ENCODE measurements at regions not wholly inside any gene's neighbourhood (a gene's known extent, or its start where the extent isn't known, plus 50 kb on each side); places are given as distances from the start of the nearest gene placed in this dataset.
A peak's percentile ranks its signal among the peaks of the same experiment; 100 is the strongest.

DNA sequence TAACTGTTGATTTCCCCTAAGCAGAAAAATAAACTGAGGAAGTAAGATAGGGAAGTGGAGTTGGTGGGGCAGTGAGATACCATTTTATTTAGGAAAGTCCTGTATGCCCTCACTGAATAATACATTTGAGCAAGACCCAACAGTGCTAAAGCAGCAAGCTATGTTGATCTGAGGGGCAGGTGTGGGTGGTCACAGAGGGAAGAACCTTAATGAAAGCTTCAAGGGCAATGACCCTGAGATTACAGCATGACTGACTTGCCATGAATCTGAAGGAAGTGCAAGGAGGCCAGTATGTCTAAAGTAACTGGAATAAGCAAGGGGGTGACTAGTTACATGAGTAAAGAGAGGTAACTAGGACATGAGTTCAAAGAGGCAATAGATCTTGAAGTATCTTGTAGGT, 159.5 kb downstream of the CD47 start:
- H3K27me3 ChIP-seq (ENCODE audit: control insufficient read depth, insufficient read depth, low read length): peaks cover 7% of the 10 kb centered on the region
- no peak overlapping the region for H3K9ac ChIP-seq (ENCODE audit: low read length)
- H3K4me3 ChIP-seq (ENCODE audit: low read length): no peak overlapping the region
- no peaks in the 10 kb centered on the region for H3K9me3 ChIP-seq (ENCODE audit: control insufficient read depth, low read length)
- no peaks in the 10 kb centered on the region for H3K36me3 ChIP-seq (ENCODE audit: control insufficient read depth, insufficient read depth, low read length)
- H3K4me1 ChIP-seq (ENCODE audit: control insufficient read depth, insufficient read depth, low read length): no peaks in the 10 kb centered on the region

DNA sequence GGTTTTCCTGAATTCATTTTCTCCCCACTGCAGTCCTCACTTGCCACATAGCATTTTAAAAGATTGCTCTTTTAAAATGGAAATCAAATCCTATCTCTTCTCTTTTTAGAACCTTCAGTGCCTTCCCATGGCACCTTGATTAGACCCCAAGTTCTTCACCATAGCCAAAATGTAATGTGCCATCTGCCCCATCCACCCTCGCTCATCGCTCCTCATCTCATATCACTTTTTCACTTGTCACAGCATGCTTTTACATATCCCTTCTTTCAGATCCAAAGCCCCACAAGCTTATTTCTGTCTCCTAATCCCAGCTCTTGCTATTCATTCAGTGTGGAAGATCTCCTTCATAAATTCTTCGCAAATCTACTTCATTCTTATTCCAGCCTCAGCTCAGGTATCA, 161.7 kb downstream of the CD47 start:
- Histone ChIP-seq H3K36me3 (ENCODE audit: control insufficient read depth, insufficient read depth, low read length) (no peaks in the 10 kb centered on the region), H3K27me3 (ENCODE audit: control insufficient read depth, insufficient read depth, low read length) (peaks cover 7% of the 10 kb centered on the region), H3K9me3 (ENCODE audit: control insufficient read depth, low read length) (no peaks in the 10 kb centered on the region), H3K4me1 (ENCODE audit: control insufficient read depth, insufficient read depth, low read length) (no peaks in the 10 kb centered on the region), H3K4me3 (ENCODE audit: low read length) (no peak overlapping the region), H3K9ac (ENCODE audit: low read length) (no peak overlapping the region)

DNA sequence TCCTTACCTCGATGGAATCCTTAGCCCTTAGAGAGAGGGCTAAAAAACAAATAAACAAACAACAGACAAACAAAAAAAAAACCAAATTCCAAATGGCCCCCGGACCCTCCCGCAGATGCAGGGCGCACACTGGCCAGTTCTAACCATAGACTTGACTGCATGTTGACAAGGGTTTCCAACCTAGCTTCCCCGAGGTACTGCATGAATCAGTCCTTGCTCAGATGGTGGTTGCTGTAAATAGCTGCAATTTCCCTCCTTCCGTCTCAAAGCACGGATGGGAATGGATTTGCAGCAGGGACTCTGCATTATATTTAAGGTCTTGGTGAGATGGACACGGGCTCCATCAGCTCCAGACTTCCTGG, 162.8 kb downstream of the CD47 start:
- no peaks in the 10 kb centered on the region for H3K9me3 ChIP-seq (ENCODE audit: control insufficient read depth, low read length)
- peak overlapping the region; percentile 68 for H3K9ac ChIP-seq (ENCODE audit: low read length)
- H3K4me3 ChIP-seq (ENCODE audit: low read length): peak overlapping the region; percentile 83
- peaks cover 7% of the 10 kb centered on the region for H3K27me3 ChIP-seq (ENCODE audit: control insufficient read depth, insufficient read depth, low read length)
- no peaks in the 10 kb centered on the region for H3K4me1 ChIP-seq (ENCODE audit: control insufficient read depth, insufficient read depth, low read length)
- no peaks in the 10 kb centered on the region for H3K36me3 ChIP-seq (ENCODE audit: control insufficient read depth, insufficient read depth, low read length)

DNA sequence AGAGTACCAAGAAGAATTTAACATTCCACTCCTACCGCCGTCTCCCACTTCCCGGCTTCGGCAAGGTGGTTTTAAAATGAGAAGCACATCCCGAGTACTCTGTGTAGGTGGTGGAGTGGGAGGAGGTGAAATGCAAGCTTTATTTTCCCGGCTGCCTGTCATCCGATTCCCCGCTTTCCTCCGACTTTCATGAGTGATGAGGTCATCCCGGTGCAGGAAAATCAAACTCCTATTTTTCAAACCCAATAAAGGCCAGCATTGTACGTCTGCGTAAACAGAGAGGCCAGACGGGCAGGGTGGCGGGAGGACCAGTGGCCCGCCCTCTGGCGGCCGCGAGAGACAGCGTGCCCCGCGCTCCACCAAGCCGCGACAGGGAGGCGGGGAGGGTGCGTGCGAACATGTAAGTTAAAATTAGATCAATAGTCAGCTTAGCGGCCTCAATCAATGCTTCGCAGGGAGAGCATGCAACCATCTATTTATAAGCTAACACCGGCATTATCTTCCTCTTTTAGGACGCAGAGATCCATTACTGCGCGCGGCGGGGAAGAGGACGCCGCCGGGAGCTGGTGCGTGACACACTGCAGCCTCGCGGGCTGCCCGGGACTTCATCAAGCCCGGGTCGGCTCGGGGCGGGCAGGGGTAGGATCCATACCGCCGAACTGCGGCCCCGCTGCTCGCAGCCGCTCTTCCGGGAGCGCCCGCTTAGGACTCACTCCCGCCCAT, 163.3 kb downstream of the CD47 start:
- peak overlapping the region; percentile 83 for H3K4me3 ChIP-seq (ENCODE audit: low read length)
- H3K36me3 ChIP-seq (ENCODE audit: control insufficient read depth, insufficient read depth, low read length): no peaks in the 10 kb centered on the region
- peaks cover 7% of the 10 kb centered on the region for H3K27me3 ChIP-seq (ENCODE audit: control insufficient read depth, insufficient read depth, low read length)
- H3K9me3 ChIP-seq (ENCODE audit: control insufficient read depth, low read length): no peaks in the 10 kb centered on the region
- peak overlapping the region; percentile 68 for H3K9ac ChIP-seq (ENCODE audit: low read length)
- no peaks in the 10 kb centered on the region for H3K4me1 ChIP-seq (ENCODE audit: control insufficient read depth, insufficient read depth, low read length)

DNA sequence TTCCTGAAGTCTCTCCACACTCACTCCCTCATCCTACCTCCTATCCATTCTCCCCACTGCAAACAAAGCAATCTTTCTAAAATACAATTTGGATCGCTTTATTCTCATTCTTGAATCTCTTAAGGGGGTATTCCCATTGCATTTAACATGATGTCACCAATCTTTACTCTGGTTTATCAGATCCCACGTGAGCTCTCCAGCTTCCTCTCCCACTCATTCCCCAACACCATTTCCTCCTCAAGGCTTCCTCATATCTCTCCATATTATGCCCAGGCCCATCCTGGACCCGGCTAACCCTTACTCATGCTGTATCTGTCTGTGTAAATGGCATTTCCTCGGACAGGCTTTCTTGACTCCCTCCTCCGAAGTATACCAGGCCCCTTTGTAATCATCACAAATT, 165.0 kb downstream of the CD47 start:
- Histone ChIP-seq H3K4me3 (ENCODE audit: low read length) (no peak overlapping the region), H3K36me3 (ENCODE audit: control insufficient read depth, insufficient read depth, low read length) (no peaks in the 10 kb centered on the region), H3K9me3 (ENCODE audit: control insufficient read depth, low read length) (no peaks in the 10 kb centered on the region), H3K27me3 (ENCODE audit: control insufficient read depth, insufficient read depth, low read length) (peaks cover 7% of the 10 kb centered on the region), H3K9ac (ENCODE audit: low read length) (no peak overlapping the region), H3K4me1 (ENCODE audit: control insufficient read depth, insufficient read depth, low read length) (no peaks in the 10 kb centered on the region)

DNA sequence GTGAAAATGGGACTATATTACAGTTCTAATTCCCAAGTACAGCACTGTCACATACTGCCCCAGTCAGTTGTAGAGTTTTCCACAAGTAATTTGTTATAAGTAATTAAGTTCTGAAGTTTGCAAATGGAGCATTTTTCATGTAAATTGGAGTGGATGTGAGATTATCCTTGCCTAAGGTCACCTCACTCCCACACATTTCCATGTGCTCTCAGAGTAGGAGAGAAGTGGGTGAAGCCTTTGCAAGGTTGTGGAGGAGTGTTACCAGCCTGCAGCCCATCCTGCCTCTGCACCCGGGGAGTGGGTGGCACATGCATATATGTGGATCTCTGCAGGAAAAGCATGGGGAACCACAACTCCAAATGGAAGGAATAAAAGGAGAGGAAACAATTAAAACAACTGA, 169.8 kb downstream of the CD47 start:
- H3K27me3 ChIP-seq (ENCODE audit: control insufficient read depth, insufficient read depth, low read length): no peaks in the 10 kb centered on the region
- no peaks in the 10 kb centered on the region for H3K9me3 ChIP-seq (ENCODE audit: control insufficient read depth, low read length)
- no peak overlapping the region for H3K9ac ChIP-seq (ENCODE audit: low read length)
- no peaks in the 10 kb centered on the region for H3K4me1 ChIP-seq (ENCODE audit: control insufficient read depth, insufficient read depth, low read length)
- no peak overlapping the region for H3K4me3 ChIP-seq (ENCODE audit: low read length)
- no peaks in the 10 kb centered on the region for H3K36me3 ChIP-seq (ENCODE audit: control insufficient read depth, insufficient read depth, low read length)

DNA sequence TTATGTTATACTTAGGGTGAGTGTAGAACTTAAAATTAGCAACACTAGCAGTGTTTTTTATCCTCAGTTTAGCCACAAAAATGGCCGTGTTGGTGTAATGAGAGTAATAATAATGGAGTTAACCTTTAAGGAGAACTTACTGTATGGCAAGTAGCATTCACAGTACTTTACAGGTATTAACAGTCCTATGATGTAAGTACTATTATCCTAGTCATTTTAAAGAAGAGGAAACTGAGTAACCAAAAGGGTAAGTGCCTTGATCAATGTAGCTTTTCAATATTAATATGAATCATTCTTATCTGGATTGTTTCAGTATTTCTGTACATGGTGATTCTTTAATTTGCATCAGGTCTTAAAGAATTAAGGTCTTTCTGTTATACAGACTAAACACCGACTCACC, 170.3 kb downstream of the CD47 start:
- no peaks in the 10 kb centered on the region for H3K4me1 ChIP-seq (ENCODE audit: control insufficient read depth, insufficient read depth, low read length)
- no peak overlapping the region for H3K9ac ChIP-seq (ENCODE audit: low read length)
- H3K27me3 ChIP-seq (ENCODE audit: control insufficient read depth, insufficient read depth, low read length): no peaks in the 10 kb centered on the region
- no peaks in the 10 kb centered on the region for H3K36me3 ChIP-seq (ENCODE audit: control insufficient read depth, insufficient read depth, low read length)
- no peaks in the 10 kb centered on the region for H3K9me3 ChIP-seq (ENCODE audit: control insufficient read depth, low read length)
- H3K4me3 ChIP-seq (ENCODE audit: low read length): no peak overlapping the region

DNA sequence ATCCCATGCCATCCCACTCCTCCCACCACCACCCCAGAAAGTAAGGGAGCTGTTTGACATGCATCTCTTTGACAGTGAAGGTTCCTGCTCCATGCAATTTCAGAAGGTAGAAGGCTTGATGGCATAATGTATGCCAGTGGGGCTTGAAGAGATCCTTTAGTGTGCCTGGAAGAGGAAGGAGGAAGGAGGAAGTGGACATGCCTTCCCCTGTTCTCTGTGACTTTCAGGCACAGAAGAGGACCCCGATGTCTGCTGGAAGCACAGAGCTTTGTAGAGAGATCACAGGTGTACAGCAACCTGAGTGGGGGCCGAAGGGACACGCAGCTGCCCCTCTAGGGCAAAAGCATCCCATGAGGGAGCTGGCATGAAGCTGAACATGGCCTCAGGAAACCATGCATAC, 171.6 kb downstream of the CD47 start:
- Histone ChIP-seq H3K9ac (ENCODE audit: low read length) (no peak overlapping the region), H3K4me1 (ENCODE audit: control insufficient read depth, insufficient read depth, low read length) (no peaks in the 10 kb centered on the region), H3K4me3 (ENCODE audit: low read length) (no peak overlapping the region), H3K9me3 (ENCODE audit: control insufficient read depth, low read length) (no peaks in the 10 kb centered on the region), H3K27me3 (ENCODE audit: control insufficient read depth, insufficient read depth, low read length) (no peaks in the 10 kb centered on the region), H3K36me3 (ENCODE audit: control insufficient read depth, insufficient read depth, low read length) (no peaks in the 10 kb centered on the region)

DNA sequence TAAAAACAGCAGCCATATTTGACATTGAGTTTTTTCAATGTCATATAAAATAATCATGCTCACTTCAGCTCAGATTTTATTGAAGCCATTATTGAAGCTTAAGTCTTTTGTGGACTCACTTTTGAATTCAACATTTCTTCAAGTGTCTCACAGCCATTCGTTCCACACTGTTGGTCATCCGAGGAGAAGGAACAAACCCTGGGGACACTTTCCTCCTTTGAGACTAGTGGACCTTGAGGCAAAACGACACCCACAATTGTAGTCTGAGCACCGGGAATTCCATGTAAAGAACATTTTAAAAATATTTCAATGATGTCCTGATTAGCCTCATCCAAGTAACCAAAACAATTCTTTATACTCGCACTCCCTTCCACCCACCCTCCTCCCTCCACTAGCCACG, 174.7 kb downstream of the CD47 start:
- Histone ChIP-seq H3K4me3 (ENCODE audit: low read length) (no peak overlapping the region), H3K4me1 (ENCODE audit: control insufficient read depth, insufficient read depth, low read length) (no peaks in the 10 kb centered on the region), H3K27me3 (ENCODE audit: control insufficient read depth, insufficient read depth, low read length) (no peaks in the 10 kb centered on the region), H3K9ac (ENCODE audit: low read length) (no peak overlapping the region), H3K9me3 (ENCODE audit: control insufficient read depth, low read length) (no peaks in the 10 kb centered on the region), H3K36me3 (ENCODE audit: control insufficient read depth, insufficient read depth, low read length) (no peaks in the 10 kb centered on the region)

DNA sequence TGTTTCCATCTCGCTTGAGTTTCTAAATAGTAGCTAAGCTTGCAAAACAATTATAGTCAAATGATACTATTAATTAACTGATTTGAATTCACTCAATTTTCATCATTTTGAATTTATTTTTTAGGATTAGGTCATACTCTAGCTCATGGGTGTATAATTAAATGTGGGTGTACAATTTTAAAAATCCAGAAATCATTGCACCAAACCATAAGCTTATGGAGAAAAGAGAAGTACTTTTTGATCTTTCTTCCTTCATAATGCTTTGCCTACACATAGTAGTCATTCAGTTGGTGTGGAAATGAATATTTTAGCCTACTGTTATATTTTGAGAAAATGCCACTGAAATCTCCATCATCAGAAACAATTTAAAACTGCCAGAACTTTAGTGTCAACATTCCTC, 175.1 kb downstream of the CD47 start:
- no peak overlapping the region for H3K4me3 ChIP-seq (ENCODE audit: low read length)
- no peaks in the 10 kb centered on the region for H3K4me1 ChIP-seq (ENCODE audit: control insufficient read depth, insufficient read depth, low read length)
- H3K36me3 ChIP-seq (ENCODE audit: control insufficient read depth, insufficient read depth, low read length): no peaks in the 10 kb centered on the region
- no peaks in the 10 kb centered on the region for H3K9me3 ChIP-seq (ENCODE audit: control insufficient read depth, low read length)
- H3K27me3 ChIP-seq (ENCODE audit: control insufficient read depth, insufficient read depth, low read length): no peaks in the 10 kb centered on the region
- H3K9ac ChIP-seq (ENCODE audit: low read length): no peak overlapping the region

DNA sequence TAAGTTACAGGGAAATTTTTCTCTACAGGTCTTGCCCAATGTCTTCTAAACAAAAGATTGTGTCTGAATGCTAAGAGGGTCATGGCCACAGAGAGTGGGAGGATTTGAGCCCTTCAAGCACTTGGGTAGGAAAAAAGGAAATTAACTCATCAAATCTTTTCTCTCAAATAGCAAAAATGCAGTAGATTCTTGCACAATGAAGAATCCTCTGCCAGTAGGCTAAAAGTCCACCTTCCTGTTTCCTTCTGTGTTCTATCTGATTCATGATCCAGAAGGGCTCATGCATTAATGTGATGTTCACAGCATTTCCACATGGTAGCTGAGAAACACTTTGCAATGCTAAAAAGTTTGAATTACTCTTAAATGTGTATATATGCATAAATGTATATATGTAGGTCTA, 177.1 kb downstream of the CD47 start:
- no peaks in the 10 kb centered on the region for H3K9me3 ChIP-seq (ENCODE audit: control insufficient read depth, low read length)
- no peaks in the 10 kb centered on the region for H3K36me3 ChIP-seq (ENCODE audit: control insufficient read depth, insufficient read depth, low read length)
- no peaks in the 10 kb centered on the region for H3K27me3 ChIP-seq (ENCODE audit: control insufficient read depth, insufficient read depth, low read length)
- H3K9ac ChIP-seq (ENCODE audit: low read length): no peak overlapping the region
- no peak overlapping the region for H3K4me3 ChIP-seq (ENCODE audit: low read length)
- H3K4me1 ChIP-seq (ENCODE audit: control insufficient read depth, insufficient read depth, low read length): no peaks in the 10 kb centered on the region

DNA sequence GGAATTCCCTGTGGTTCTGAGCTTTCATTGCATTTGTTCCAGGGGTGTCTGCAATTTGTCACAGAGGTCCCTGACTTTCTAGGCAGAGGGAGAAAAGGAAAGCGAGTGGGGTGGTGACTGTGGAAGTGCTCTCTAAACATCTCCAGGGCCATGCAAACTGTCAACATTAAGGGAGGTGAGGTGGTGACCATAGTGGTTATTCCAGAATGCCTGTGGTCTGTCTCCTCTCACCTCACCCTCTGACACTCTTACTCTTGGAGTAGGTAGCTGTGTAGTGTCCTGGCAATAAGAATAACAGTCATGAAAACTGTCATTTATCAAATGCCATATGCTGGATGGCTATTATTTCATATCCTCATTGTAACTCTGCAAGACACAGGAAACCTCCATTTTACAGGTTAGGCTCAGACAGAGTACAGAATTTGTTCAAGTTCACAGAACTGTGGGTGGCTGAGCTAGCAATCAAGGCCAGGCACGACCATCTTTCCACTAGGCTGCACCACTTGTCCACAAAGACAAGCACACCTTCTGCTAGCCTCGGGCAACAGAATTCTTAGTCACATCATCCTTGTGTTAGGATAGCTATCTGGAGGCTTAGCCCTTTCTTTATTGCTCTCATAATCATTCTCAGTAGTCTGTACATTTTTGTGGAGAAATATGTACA, 179.4 kb downstream of the CD47 start:
- no peaks in the 10 kb centered on the region for H3K9me3 ChIP-seq (ENCODE audit: control insufficient read depth, low read length)
- H3K9ac ChIP-seq (ENCODE audit: low read length): no peak overlapping the region
- H3K36me3 ChIP-seq (ENCODE audit: control insufficient read depth, insufficient read depth, low read length): no peaks in the 10 kb centered on the region
- no peak overlapping the region for H3K4me3 ChIP-seq (ENCODE audit: low read length)
- no peaks in the 10 kb centered on the region for H3K27me3 ChIP-seq (ENCODE audit: control insufficient read depth, insufficient read depth, low read length)
- H3K4me1 ChIP-seq (ENCODE audit: control insufficient read depth, insufficient read depth, low read length): no peaks in the 10 kb centered on the region

All from mucosa of stomach (tissue), 1 donor.